ENCODE measurements at regions not wholly inside any gene's neighbourhood (a gene's known extent, or its start where the extent isn't known, plus 50 kb on each side); places are given as distances from the start of the nearest gene placed in this dataset.

GRCh38 chr4:186855111-186855510 is 131.5 kb upstream of the FAT1 start:
- TF ChIP-seq ZNF785 (tag by site-specific recombination; IDR thresholded peaks at IDR 0.05) (no peak), CTCF (tag by site-specific recombination; IDR thresholded peaks at IDR 0.05) (no peak), IKZF3 (tag by site-specific recombination; IDR thresholded peaks at IDR 0.05) (no peak), GLI2 (tag by site-specific recombination; IDR thresholded peaks at IDR 0.05; ENCODE audit: borderline replicate concordance, low read depth) (no peak), ZNF239 (tag by site-specific recombination; IDR thresholded peaks at IDR 0.05) (no peak), SP2 (tag by site-specific recombination; IDR thresholded peaks at IDR 0.05) (no peak), ZNF24 (tag by site-specific recombination; IDR thresholded peaks at IDR 0.05) (no peak), ZBTB21 (tag by site-specific recombination; IDR thresholded peaks at IDR 0.05) (no peak), PATZ1 (tag by site-specific recombination; IDR thresholded peaks at IDR 0.05) (no peak), ZNF501 (tag by site-specific recombination; IDR thresholded peaks at IDR 0.05) (no peak), ZNF449 (tag by site-specific recombination; IDR thresholded peaks at IDR 0.05) (no peak), ZNF280D (tag by site-specific recombination; IDR thresholded peaks at IDR 0.05) (no peak), REST (tag by site-specific recombination; IDR thresholded peaks at IDR 0.05) (no peak), ZBTB1 (tag by site-specific recombination; IDR thresholded peaks at IDR 0.05) (no peak)

All from HEK293 (cell line).